ENCODE measurements at regions not wholly inside any gene's neighbourhood (a gene's known extent, or its start where the extent isn't known, plus 50 kb on each side); places are given as distances from the start of the nearest gene placed in this dataset.

DNA sequence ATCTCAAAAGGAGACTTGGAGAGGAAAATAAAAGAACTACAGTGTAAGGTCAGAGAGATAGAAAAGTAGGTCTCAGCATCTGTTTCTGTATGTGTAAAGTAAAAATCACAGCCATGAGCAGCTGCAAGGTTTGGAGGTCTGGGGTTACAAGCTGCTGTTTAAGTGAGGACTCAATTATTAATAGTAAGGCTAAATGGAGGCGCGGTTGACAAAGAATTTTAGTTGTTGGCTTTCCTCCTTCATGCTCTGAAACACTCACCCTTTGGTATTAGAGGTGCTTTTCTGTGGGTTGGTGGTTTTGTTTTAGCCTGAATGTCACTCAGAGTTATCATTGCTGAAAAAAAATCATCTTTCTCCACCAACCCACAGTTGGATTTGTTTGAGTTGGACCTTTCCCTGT, 59.8 kb upstream of the HAO2 start:
- no peaks in the 10 kb centered on the region for H3K27me3 ChIP-seq
- peaks cover 0 to 4% (median under 1%) of the 10 kb centered on the region in 4 donors for H3K4me1 ChIP-seq
- H3K4me3 ChIP-seq, result no peak overlapping the region
- intact Hi-C loops (cut with DNase I), result no loop called here
- no peak for DNase-seq
- no peaks in the 10 kb centered on the region for H3K36me3 ChIP-seq
- H3K9me3 ChIP-seq, result no peaks in the 10 kb centered on the region
- no peak overlapping the region for H3K27ac ChIP-seq
- 92 to 95% methylated on average over 2 of the region's 2 CpGs for WGBS, 2 donors
- TF ChIP-seq, protein P1, sequence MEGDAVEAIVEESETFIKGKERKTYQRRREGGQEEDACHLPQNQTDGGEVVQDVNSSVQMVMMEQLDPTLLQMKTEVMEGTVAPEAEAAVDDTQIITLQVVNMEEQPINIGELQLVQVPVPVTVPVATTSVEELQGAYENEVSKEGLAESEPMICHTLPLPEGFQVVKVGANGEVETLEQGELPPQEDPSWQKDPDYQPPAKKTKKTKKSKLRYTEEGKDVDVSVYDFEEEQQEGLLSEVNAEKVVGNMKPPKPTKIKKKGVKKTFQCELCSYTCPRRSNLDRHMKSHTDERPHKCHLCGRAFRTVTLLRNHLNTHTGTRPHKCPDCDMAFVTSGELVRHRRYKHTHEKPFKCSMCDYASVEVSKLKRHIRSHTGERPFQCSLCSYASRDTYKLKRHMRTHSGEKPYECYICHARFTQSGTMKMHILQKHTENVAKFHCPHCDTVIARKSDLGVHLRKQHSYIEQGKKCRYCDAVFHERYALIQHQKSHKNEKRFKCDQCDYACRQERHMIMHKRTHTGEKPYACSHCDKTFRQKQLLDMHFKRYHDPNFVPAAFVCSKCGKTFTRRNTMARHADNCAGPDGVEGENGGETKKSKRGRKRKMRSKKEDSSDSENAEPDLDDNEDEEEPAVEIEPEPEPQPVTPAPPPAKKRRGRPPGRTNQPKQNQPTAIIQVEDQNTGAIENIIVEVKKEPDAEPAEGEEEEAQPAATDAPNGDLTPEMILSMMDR (IDR thresholded peaks at IDR 0.05), result no peak
- TF ChIP-seq POLR2A (IDR thresholded peaks at IDR 0.05) (no peak), POLR2AphosphoS5 (IDR thresholded peaks at IDR 0.05) (no peak), EP300 (IDR thresholded peaks at IDR 0.05) (no peak)

DNA sequence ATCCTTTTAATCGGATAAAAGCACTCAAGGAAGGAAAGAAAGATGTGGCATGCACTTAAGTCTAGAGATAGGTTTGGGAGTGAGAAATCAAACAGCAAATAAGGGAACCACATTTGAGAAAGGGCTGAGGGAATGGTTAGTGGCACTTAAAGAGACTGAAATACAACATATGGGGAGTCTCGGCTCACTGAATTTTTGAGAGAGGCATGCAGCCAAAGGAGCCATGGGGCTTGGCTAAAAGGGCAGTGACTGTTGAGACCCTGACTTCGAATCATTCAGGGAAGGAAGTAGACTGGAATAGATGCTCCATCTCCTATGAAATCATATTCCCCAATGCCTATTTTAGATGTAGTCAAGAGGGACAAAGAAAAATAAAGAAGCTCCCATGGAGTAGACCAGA, 58.3 kb upstream of the HAO2 start:
- DNase-seq, result no peak
- no peaks in the 10 kb centered on the region for H3K27me3 ChIP-seq
- TF ChIP-seq, protein P1 (IDR thresholded peaks at IDR 0.05), result no peak
- TF ChIP-seq EP300 (IDR thresholded peaks at IDR 0.05), result no peak
- no peak for TF ChIP-seq POLR2AphosphoS5 (IDR thresholded peaks at IDR 0.05)
- no peak for TF ChIP-seq POLR2A (IDR thresholded peaks at IDR 0.05)
- WGBS, 2 donors, result 36 to 61% methylated on average over 3 of the region's 3 CpGs
- H3K36me3 ChIP-seq, result no peaks in the 10 kb centered on the region
- no peak overlapping the region for H3K4me3 ChIP-seq
- intact Hi-C loops (cut with DNase I), result no loop called here
- H3K9me3 ChIP-seq, result no peaks in the 10 kb centered on the region
- no peak overlapping the region for H3K27ac ChIP-seq
- H3K4me1 ChIP-seq, result no peaks in the 10 kb centered on the region

DNA sequence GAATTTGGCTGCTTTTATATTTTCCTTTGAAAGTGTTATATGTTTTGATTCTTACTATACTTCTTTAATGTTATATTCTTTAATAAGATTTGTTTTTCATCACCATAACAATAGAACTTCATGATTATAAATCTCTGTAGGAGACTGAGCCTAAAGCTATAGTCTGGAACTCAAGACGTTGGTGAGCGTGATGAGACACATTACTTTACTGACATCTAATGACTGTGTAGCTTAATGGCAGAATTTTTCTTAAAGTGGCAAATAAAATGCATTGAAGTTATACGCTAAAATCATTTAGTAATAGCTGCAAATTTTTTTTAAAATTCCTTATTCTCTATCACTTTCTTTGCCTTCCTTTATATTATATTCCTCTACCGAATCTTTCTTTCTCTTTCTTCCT, 56.1 kb upstream of the HAO2 start:
- TF ChIP-seq EP300 (IDR thresholded peaks at IDR 0.05), result no peak
- Histone ChIP-seq H3K9me3 (no peaks in the 10 kb centered on the region), H3K27me3 (no peaks in the 10 kb centered on the region), H3K27ac (no peak overlapping the region), H3K4me1 (no peaks in the 10 kb centered on the region), H3K36me3 (no peaks in the 10 kb centered on the region), H3K4me3 (no peak overlapping the region)
- DNase-seq, result no peak
- intact Hi-C loops (cut with DNase I), result no loop called here
- 81 to 85% methylated on average over 4 of the region's 4 CpGs for WGBS, 2 donors

DNA sequence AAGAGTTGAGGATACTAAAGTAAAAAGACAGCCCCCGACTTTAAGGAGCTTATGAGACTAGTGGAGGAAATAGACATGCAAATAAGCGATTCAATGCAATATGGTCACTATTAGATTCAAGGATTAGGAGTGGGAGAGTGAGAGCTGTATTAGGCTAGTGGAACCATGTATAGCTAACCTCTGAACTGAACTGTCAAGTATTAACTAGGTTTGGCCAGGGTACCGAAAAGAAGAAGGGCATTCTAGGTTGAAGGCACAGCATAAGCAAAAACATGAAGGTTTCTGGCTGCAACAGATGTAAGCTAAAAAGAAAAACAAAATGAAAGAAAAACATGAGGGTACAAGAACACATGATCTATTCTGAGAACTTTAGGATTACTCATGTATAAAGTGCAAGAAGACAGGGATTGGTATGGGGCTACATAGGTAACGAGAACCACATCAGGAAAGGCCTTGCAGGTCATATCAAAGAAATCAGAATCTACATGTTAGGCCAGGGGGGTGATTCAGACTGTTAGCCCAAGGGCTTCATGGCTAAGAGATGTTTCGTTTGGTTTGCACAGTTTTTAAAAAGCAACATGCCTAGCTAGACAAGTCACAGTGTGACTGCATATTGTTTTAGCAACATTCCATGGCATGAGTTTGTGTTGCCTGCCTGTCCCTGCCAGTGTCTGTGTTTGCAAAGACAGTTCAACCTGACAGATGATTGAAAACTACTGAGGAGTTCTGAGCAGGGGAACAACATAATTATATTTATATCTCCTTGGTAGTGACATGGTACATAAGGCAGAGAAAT, 54.4 kb upstream of the HAO2 start:
- H3K27ac ChIP-seq, result no peak overlapping the region
- peaks cover 0 to 1% (median under 1%) of the 10 kb centered on the region in 4 donors for H3K4me1 ChIP-seq
- H3K36me3 ChIP-seq, result no peaks in the 10 kb centered on the region
- DNase-seq, result no peak
- 91% methylated on average over 5 of the region's 5 CpGs for WGBS, 2 donors
- TF ChIP-seq POLR2AphosphoS5 (IDR thresholded peaks at IDR 0.05), result no peak
- no peak for TF ChIP-seq EP300 (IDR thresholded peaks at IDR 0.05)
- no peak for TF ChIP-seq POLR2A (IDR thresholded peaks at IDR 0.05)
- TF ChIP-seq, protein P1 (IDR thresholded peaks at IDR 0.05), result no peak
- intact Hi-C loops (cut with DNase I), result no loop called here
- no peak overlapping the region for H3K4me3 ChIP-seq
- H3K9me3 ChIP-seq, result no peaks in the 10 kb centered on the region
- H3K27me3 ChIP-seq, result no peaks in the 10 kb centered on the region

DNA sequence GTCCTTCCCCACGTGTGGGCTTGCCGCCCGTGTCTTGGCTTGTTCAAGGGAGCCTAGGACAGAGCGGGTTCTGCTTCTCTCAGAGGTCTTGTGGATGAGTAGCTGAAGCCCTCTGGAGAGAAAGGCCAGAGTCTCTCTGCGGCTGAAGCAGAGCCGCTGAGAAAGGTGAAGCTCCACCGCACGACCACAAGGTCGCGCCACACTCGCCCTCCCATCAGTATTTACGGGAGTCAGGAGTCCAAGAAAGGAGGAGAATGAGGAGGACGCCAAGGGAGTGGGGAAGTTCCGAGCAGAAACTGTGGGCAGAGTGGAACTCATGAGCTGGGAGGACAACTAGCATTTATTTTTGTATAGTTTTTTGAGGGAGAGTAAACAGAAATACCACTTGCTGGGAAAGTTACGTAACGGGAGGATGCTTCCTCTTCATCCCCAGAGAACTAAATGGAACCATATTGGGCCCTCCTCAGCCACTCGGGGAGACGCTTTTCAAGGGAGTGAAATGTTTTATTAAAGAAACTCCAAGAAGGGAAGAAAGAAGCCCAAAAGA, 51.6 kb upstream of the HAO2 start:
- Histone ChIP-seq H3K4me1 (peaks cover 0 to 26% (median 14%) of the 10 kb centered on the region in 4 donors), H3K36me3 (no peaks in the 10 kb centered on the region), H3K27me3 (no peaks in the 10 kb centered on the region), H3K4me3 (no peak overlapping the region), H3K9me3 (no peaks in the 10 kb centered on the region), H3K27ac (no peak overlapping the region)
- 85 to 92% methylated on average over 18 of the region's 18 CpGs for WGBS, 2 donors
- intact Hi-C loops (cut with DNase I), result no loop called here
- no peak for DNase-seq
- TF ChIP-seq, protein P1 (IDR thresholded peaks at IDR 0.05), result no peak
- TF ChIP-seq EP300 (IDR thresholded peaks at IDR 0.05), result no peak
- TF ChIP-seq POLR2AphosphoS5 (IDR thresholded peaks at IDR 0.05), result no peak
- TF ChIP-seq POLR2A (IDR thresholded peaks at IDR 0.05), result no peak
